SK-N-SH (cell line): ENCODE measurements at regions not wholly inside any gene's neighbourhood (a gene's known extent, or its start where the extent isn't known, plus 50 kb on each side); places are given as distances from the start of the nearest gene placed in this dataset.
"Not testable (repeated sequence)": the region's sequence is repeated elsewhere in the genome, so short reads cannot be mapped to it uniquely, and the experiment has no call there.

Experiments
- CTCF ChIA-PET: fragments of 300-600, 350-600 bp; formaldehyde crosslinking; extraction: SDS; loops from one replicate; lab custom pipeline; 2021; lab: Yijun Ruan, JAX
- POLR2A ChIA-PET: fragments of 350-600 bp; sonication (Branson Sonifier 250); formaldehyde crosslinking; extraction: SDS; loops from one replicate; lab custom pipeline; 2020; ENCODE audit warnings: antibody characterized with exemption, inconsistent platforms; lab: Yijun Ruan, JAX
- DNase-seq: peaks from one replicate; pipeline ENCODE4 v3.0.0; 2012
- H2AFZ ChIP-seq: fragments of 200-600 bp; sonication (generic); 2 replicates; pipeline ENCODE4 v1.8.1; 2016; ENCODE audit warnings: antibody characterized with exemption, mild to moderate bottlenecking, low read depth
- H3F3A ChIP-seq: fragments of 200-600 bp; sonication (generic); replicated peaks from 2 replicates; pipeline ENCODE3; 2016; ENCODE audit warnings: antibody characterized with exemption, mild to moderate bottlenecking; ENCODE audit not compliant: insufficient read depth
- H3K27ac ChIP-seq, 2 experiments: fragments of 200-500 bp in 1 of 2; fragments of 200-600 bp in 1 of 2; sonication (Bioruptor generic) in 1 of 2; sonication (generic), shearing (Covaris generic) in 1 of 2; 2 replicates each; pipeline versions ENCODE4 v1.5.1 to v1.6.1; 2014 to 2016; ENCODE audit warnings: low read depth in 2 of 2, inconsistent platforms in 1 of 2, low read length in 1 of 2, mild to moderate bottlenecking in 1 of 2, mixed read lengths in 1 of 2
- H3K27me3 ChIP-seq: fragments of 200-600 bp; sonication (generic), shearing (Covaris generic); 2 replicates; pipeline ENCODE4 v1.6.1; 2016; ENCODE audit warnings: mixed run types; ENCODE audit not compliant: insufficient read depth
- H3K36me3 ChIP-seq, 2 experiments: fragments of 200-500 bp in 1 of 2; fragments of 200-600 bp in 1 of 2; sonication (Bioruptor generic) in 1 of 2; sonication (generic) in 1 of 2; replicated peaks in 1 of 2; 2 replicates each; pipeline versions ENCODE3 to v1.5.1; 2014 to 2016; ENCODE audit warnings: low read length in 1 of 2, mild to moderate bottlenecking in 1 of 2; ENCODE audit not compliant: insufficient read depth in 2 of 2, control insufficient read depth in 1 of 2
- H3K4me1 ChIP-seq, 2 experiments: fragments of 200-500 bp in 1 of 2; fragments of 200-600 bp in 1 of 2; sonication (Bioruptor generic) in 1 of 2; sonication (generic), shearing (Covaris generic) in 1 of 2; 2 replicates each; pipeline versions ENCODE4 v1.5.1 to v1.6.1; 2014 to 2016; ENCODE audit warnings: low read depth in 1 of 2, low read length in 1 of 2, mixed run types in 1 of 2; ENCODE audit not compliant: insufficient read depth in 2 of 2, control insufficient read depth in 1 of 2
- H3K4me2 ChIP-seq: fragments of 200-600 bp; sonication (generic), shearing (Covaris generic); 2 replicates; pipeline ENCODE4 v1.6.1; 2017; ENCODE audit warnings: mixed run types
- H3K4me3 ChIP-seq, 2 experiments: fragments of 200-500 bp in 1 of 2; fragments of 200-600 bp in 1 of 2; sonication (Bioruptor generic) in 1 of 2; sonication (generic), shearing (Covaris generic) in 1 of 2; 2 replicates each; pipeline versions ENCODE4 v1.5.1 to v1.8.1; 2014 to 2016; ENCODE audit warnings: low read depth in 2 of 2, inconsistent platforms in 1 of 2, low read length in 1 of 2, mild to moderate bottlenecking in 1 of 2, mixed read lengths in 1 of 2, moderate library complexity in 1 of 2
- H3K79me2 ChIP-seq: fragments of 200-600 bp; sonication (generic); 2 replicates; pipeline ENCODE4 v1.8.1; 2017; ENCODE audit warnings: mild to moderate bottlenecking; ENCODE audit not compliant: insufficient read depth
- H3K9ac ChIP-seq: fragments of 200-600 bp; sonication (generic); 2 replicates; pipeline ENCODE4 v1.6.1; 2017; ENCODE audit warnings: mixed run types
- H3K9me2 ChIP-seq: fragments of 200-600 bp; sonication (generic); 2 replicates; pipeline ENCODE4 v1.6.1; 2017; ENCODE audit warnings: mixed run types
- H3K9me3 ChIP-seq: fragments of 200-600 bp; sonication (generic); 2 replicates; pipeline ENCODE4 v1.6.1; 2017; ENCODE audit warnings: mixed run types, mild to moderate bottlenecking, moderate library complexity
- H4K20me1 ChIP-seq: fragments of 200-600 bp; sonication (generic); 2 replicates; pipeline ENCODE4 v1.6.1; 2017; ENCODE audit warnings: mild to moderate bottlenecking, mixed run types; ENCODE audit not compliant: insufficient read depth
- GABPA ChIP-seq: IDR thresholded peaks from 2 replicates; pipeline ENCODE4 v1.4.0; 2012; ENCODE audit warnings: low read depth, mild to moderate bottlenecking
- IRF3 ChIP-seq: fragments of 150-350 bp; IDR thresholded peaks from 2 replicates; pipeline ENCODE4 v1.6.1; 2016; ENCODE audit warnings: mild to moderate bottlenecking, low read depth, low read length
- MAX ChIP-seq: IDR thresholded peaks from 2 replicates; pipeline ENCODE4 v1.4.0; 2012; ENCODE audit warnings: low read depth
- MXI1 ChIP-seq: IDR thresholded peaks from 2 replicates; pipeline ENCODE4 v1.6.1; 2012; ENCODE audit warnings: mild to moderate bottlenecking, low read depth, low read length, improper control_type of control experiment
- NRF1 ChIP-seq: IDR thresholded peaks from 2 replicates; pipeline ENCODE4 v1.6.1; 2012; ENCODE audit warnings: low read depth, mild to moderate bottlenecking, low read length
- PBX3 ChIP-seq: IDR thresholded peaks from 2 replicates; pipeline ENCODE4; 2012
- POLR2AphosphoS5 ChIP-seq: IDR thresholded peaks from 2 replicates; pipeline ENCODE4 v1.6.1; 2012; ENCODE audit warnings: low read depth, low read length
- RAD21 ChIP-seq: IDR thresholded peaks from 2 replicates; pipeline ENCODE4 v1.6.1; 2012; ENCODE audit warnings: mild to moderate bottlenecking, low read length
- RCOR1 ChIP-seq: fragments of 150-350 bp; IDR thresholded peaks from 2 replicates; pipeline ENCODE4 v1.6.1; 2017; ENCODE audit warnings: antibody characterized with exemption, low read length
- RFX5 ChIP-seq: IDR thresholded peaks from 2 replicates; pipeline ENCODE4 v1.6.1; 2012; ENCODE audit warnings: mild to moderate bottlenecking, improper control_type of control experiment, low read length
- RXRA ChIP-seq: IDR thresholded peaks from 2 replicates; pipeline ENCODE4 v1.4.0; 2012; ENCODE audit warnings: low read depth, mild to moderate bottlenecking, borderline replicate concordance
- TEAD4 ChIP-seq: IDR thresholded peaks from 2 replicates; pipeline ENCODE4 v1.4.0; 2012; ENCODE audit warnings: mild to moderate bottlenecking, borderline replicate concordance; ENCODE audit not compliant: insufficient read depth
- USF1 ChIP-seq: IDR thresholded peaks from 2 replicates; pipeline ENCODE4 v1.4.0; 2012; ENCODE audit warnings: low read depth, borderline replicate concordance
- USF2 ChIP-seq: fragments of 150-350 bp; IDR thresholded peaks from 2 replicates; pipeline ENCODE4 v1.6.1; 2017; ENCODE audit warnings: antibody characterized with exemption, low read length, low read depth, borderline replicate concordance
- WGBS: methylation state at CpG from one replicate; pipeline ENCODE4 v1.1.6; 2017; ENCODE audit warnings: low lambda C conversion rate; 5-methylcytosine and 5-hydroxymethylcytosine counted together

- Histone ChIP-seq H3F3A (no peaks in the 10 kb centered on the region), H3K27ac (no peak overlapping the region), H3K36me3 (no peaks in the 10 kb centered on the region), H2AFZ (no peak overlapping the region), H3K9ac (no peak overlapping the region), H3K4me1 (peaks cover 0 to 4% of the 10 kb centered on the region in 2 experiments; a peak in 1 of 4 replicates), H3K4me2 (no peak overlapping the region), H3K27me3 (no peaks in the 10 kb centered on the region), H3K4me3 (no peak overlapping the region), H4K20me1 (no peaks in the 10 kb centered on the region), H3K9me2 (no peaks in the 10 kb centered on the region), H3K9me3 (no peaks in the 10 kb centered on the region), H3K79me2 (no peaks in the 10 kb centered on the region)
- CTCF ChIA-PET: no interaction called here
- DNase-seq: no peak
- POLR2A ChIA-PET: no interaction called here
- 31% methylated on average over 4 of the region's 4 CpGs for WGBS
- no peak for TF ChIP-seq TEAD4
- TF ChIP-seq RFX5: no peak
- no peak for TF ChIP-seq RXRA
- no peak for TF ChIP-seq USF2
These were observed 226.5 kb downstream of the FOXD2 start for GRCh38 chr1:47664356-47664755.

- H2AFZ ChIP-seq, H3K9me3 ChIP-seq, CTCF ChIA-PET, H3F3A ChIP-seq, H3K27ac ChIP-seq, H3K4me2 ChIP-seq, H3K9ac ChIP-seq, H3K9me2 ChIP-seq, H3K27me3 ChIP-seq, H3K4me3 ChIP-seq, H4K20me1 ChIP-seq, H3K4me1 ChIP-seq, POLR2A ChIA-PET, H3K79me2 ChIP-seq, DNase-seq, H3K36me3 ChIP-seq: not testable (repeated sequence)
- 66% methylated on average over 8 of the region's 8 CpGs for WGBS
These were observed 227.1 kb downstream of the FOXD2 start for GRCh38 chr1:47664896-47665295.

- Histone ChIP-seq H3K4me3 (no peak overlapping the region), H3K27me3 (no peaks in the 10 kb centered on the region), H4K20me1 (no peaks in the 10 kb centered on the region), H3K4me2 (no peak overlapping the region), H2AFZ (no peak overlapping the region), H3K27ac (no peak overlapping the region), H3K9me3 (peaks cover 8% of the 10 kb centered on the region; the same call in 1 of the 2 replicates), H3K79me2 (no peaks in the 10 kb centered on the region), H3K36me3 (no peaks in the 10 kb centered on the region), H3K9me2 (no peaks in the 10 kb centered on the region), H3K4me1 (no peaks in the 10 kb centered on the region), H3F3A (no peaks in the 10 kb centered on the region), H3K9ac (no peak overlapping the region)
- ChIA-PET CTCF (no interaction called here), POLR2A (no interaction called here)
- WGBS: 41% methylated on average over 10 of the region's 10 CpGs
- DNase-seq: no peak
- TF ChIP-seq NRF1 (no peak), MAX (no peak), RCOR1 (no peak), PBX3 (no peak), POLR2AphosphoS5 (no peak), USF1 (no peak), RAD21 (no peak), IRF3 (no peak), GABPA (no peak), MXI1 (no peak)
These were observed 231.3 kb downstream of the FOXD2 start for GRCh38 chr1:47669081-47669585.
